ENCODE measurements at regions not wholly inside any gene's neighbourhood (a gene's known extent, or its start where the extent isn't known, plus 50 kb on each side); places are given as distances from the start of the nearest gene placed in this dataset.
"Not testable (repeated sequence)": the region's sequence is repeated elsewhere in the genome, so short reads cannot be mapped to it uniquely, and the experiment has no call there.

DNA sequence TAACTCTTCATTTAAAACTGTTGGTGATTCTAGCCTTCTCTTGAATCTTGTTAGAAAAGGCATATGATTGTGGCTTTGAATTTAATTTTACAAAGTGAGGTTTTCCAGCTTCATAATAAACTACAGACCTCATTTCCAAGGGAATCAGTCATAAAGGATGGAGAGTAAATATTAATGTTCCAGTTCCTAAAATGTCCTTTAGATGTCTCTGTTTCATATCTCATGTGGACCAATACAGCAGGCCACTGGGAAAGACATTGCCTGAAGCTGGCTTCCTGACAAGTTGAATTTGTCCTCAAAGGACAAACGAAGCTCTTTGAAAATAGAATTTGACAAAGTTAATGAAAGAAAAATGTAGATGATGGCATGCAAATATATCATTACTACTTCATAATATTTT is 125.4 kb downstream of the ZNF330 start:
- DNase-seq, result no peak

DNA sequence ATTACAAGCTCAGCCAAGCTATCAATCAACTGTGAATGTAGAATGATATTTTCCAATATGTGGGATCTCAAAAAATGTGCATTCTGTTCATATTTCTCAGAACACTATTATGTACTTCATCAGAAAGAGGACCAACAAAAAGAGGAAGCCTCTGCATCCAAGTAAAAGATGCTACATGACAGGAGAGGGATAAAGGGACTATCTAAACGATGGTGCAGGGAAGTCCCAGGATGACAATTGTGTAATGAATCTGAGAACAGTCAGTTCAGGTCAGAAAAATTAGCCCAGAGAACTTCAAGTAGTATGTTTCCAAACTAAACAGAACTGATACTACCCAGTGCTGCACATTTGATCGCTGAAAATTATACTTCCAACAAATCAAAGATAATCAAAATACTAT is 127.0 kb downstream of the ZNF330 start:
- no peak for DNase-seq

DNA sequence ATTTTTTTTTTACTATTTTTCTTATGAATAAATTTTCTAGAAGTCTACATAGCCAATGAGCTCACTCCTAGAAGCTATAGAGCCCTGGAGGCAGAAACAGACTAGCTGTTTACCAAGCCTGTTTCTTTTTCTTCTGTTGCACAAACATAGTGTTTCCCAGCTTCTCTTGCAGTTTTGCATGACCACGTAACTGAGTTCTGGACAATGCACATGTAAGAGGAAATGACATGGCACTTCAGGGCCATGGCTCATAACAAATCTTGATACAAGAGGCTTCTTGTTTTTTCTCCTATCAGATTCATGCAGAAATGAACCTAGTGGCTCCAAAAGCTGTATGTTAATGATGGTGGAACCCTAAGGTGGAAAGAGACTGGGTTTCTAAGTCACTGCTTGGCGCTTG is 127.4 kb downstream of the ZNF330 start:
- DNase-seq, result no peak

DNA sequence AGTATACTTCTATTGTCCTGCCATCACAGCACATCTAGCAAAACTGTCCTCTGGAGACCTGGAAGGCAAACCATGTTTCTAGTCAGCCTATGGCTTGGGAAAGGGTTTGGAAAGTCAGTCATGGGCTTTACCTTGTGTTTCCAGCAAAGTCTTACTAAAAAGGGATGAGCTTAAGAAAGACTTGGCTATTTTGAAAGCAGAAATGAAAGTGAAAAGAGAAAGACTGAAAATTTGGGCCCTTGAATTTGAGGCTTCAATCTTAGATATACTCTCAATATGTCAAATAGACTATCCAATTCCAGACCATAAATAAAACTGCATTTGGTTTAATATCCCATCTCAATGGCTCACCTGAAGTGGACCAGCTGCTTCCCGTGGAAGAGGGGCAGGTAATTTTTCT is 127.9 kb downstream of the ZNF330 start:
- no peak for DNase-seq

DNA sequence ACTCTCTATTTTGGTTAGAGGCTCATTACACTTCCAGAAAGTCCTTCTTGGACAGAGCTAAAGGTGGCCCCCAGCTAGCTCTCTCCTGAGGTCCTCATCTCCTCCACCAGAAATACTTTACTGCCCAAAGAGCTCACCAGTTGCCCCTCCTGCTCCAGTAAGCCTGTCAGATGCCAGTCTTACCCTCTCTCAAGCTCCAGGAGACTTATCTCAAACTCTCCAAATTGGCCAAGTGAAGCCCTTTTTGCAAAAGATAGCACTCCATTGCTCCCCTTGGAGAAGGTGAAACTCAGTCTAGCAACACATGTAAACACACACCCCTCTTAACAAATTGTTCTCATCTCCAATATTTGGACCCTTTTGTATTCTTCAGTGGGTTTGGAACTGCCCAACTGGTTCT is 128.5 kb downstream of the ZNF330 start:
- no peak for DNase-seq

DNA sequence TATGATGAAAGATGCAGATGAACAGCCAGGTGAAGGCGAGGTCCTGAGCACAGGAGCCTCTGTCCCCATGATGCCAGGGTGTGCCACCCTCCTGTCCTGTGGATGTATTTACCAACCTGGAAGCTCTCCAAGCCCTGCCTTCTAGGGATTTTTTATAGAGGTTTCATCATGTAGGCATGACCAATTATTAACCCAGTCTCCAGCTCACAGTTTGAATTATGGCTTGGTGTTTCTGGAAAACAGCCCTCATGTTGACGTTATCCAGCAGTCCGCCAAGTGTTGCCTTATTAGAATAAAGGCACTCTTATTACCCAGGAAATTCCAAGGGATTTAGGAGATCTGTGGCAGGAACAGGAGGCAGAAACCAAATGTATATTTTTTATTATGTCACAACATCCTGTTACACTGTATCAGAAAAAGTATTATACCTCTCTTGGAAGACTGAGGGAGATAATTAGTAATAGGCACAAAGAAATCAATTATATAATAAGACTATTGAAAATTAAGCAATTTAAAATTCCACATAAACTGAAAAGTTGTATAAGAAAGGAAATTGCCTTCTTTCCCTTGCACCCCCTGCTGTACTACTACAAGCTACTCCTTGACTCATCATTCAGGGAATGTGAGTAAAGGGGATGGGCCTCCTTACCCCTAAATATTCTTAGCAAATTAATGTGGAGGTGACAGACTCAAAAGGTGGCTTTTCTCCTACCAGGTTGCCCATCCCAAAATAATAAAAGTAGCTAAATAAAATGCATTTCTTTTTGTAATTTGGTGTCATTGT is 129.6 kb downstream of the ZNF330 start:
- no peak for DNase-seq

DNA sequence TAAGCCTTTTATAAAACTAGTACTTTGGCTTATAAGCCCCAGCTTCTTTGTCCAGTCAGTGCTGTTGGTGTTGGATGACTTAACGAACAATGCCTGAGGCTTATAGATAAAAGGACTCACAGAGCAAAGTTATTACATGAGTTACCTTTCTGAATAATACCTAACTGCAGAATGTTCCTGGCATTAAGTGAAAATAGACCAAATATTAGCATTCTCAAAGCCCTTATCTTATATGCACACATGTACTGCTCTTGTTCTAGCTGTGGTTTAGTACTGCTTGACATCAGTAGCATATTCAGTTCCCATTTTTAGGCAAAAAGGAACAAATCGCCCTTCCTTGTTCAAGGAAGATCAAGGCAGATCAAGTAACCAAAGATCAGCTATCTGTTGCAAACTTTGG is 131.6 kb downstream of the ZNF330 start:
- no peak for DNase-seq

DNA sequence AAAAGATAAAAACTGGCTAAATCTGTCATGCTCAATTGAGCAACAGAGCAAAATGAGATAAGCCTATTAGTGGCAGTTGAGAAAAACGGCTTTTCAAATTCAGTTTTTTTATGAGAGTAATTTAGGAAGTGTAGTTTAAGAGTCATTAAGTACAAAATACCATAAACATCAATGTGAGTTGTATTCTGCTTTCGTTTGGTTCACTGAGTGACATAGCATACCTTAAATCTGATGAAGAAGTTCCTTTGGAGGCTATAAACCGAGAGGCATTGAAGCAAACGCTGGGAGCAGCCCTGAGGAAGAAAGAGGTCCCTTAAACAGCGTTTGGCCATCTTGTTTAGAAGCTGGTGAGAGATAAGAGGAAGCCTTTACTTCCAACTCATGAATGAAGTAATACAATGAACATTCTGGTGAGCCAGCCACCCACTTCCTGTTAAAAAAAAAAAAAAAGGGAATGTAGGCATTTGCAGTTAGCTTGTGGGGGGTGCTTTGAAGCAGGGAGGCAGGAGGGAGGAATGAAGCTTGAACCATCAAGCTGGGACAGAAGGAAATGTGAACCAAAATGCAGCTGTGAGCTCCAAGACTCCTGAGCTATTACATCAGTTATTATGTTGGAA is 132.3 kb downstream of the ZNF330 start:
- DNase-seq, result no peak

DNA sequence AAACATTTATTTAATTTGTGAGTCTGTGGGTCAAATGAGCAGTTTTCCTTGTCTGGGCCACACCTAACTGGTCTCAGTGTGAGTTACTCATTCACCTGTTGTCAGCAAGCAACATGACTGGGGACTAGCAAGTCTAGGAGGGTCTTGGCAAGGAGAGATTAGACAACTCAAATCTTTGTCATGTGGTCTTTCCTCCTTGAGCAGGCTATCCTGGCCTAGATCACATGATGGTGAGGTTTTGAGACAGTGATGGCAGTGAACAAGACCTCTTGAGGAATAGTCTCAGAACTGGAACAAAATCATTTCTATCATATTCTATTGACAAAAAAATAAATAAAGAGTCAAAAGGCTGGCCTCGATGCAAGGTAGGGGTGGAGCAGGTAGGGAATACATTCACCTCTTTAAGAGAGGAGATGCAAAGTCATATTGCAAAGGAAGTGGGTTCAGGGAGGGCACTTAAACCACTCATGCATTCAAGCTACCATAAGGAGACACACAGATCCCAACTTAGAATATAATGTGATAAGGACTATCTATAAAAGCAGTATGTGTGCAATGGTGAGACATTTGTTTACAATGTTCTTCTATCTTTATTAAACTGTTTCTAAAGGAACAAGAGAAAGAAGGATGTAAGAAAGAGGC is 135.7 kb downstream of the ZNF330 start:
- DNase-seq, result no peak

DNA sequence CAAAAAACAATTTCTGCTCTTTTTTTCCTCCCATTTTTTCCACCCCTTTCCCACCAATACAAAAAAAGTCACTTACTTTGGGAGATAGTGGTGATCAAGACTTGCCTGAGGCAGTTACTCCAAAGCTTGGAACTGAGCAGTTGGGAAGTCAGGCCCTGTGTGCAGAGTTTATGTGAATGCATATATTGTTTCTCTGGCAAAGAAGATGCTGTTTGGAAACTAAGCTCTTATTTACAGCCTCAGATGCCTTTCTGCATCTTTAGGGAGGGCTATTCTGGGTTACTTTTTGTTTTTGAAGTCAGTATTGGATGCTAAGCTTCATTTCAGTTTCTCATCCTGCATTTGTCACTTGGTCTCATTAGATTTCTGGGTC is 136.3 kb downstream of the ZNF330 start:
- DNase-seq, result no peak

DNA sequence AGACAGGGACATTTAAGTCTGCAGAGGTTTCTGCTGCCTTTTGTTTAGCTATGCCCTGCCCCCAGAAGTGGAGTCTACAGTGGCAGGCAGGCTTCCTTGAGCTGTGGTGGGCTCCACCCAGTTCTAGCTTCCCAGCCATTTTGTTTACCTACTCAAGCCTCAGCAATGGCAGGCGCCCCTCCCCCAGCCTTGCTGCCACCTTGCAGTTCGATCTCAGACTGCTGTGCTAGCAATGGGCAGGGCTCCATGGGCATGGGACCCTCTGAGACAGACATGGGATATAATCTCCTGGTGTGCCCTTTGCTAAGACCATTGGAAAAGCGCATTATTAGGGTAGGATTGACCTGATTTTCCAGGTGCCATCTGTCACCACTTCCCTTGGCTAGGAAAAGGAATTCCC is 147.5 kb downstream of the ZNF330 start:
- DNase-seq, result not testable (repeated sequence)

DNA sequence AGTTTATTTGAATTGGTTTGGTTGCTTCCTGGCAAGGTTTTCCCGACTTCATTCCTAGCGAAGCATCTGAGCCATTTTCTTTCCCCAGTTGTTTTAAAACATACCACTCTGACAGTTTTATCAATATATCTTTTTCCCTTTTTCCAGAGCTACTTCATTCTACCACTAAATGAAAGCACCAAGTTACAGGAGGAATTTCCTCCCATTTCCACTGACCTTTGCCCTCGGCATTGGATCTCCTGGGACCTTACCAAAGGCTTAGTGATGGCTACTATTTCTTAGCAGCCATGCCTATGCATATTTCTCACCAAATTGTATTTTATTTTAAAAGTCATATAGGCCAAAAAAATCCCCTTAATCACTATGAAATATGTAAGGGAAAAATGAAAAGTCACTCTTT is 150.5 kb downstream of the ZNF330 start:
- DNase-seq, result no peak

DNA sequence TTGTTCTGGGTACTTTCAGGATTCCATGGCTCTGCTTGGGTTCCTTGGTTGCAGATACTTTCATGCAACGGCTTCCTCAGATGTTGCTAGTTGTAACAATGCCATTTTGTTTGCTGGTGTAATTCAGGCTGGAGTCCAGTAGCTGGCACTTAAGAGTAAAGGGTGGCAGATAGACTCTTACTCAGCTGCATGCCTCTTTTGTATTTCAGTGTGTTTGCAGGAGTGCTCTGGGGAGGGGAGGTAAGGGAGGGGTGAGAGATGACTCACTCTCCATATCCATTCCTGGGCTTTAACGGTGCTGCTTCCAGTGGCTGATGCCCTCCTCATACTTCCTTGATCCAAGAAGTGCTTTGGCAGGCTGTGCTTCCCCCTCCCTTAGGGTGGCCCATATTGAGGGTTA is 155.2 kb downstream of the ZNF330 start:
- DNase-seq, result no peak

DNA sequence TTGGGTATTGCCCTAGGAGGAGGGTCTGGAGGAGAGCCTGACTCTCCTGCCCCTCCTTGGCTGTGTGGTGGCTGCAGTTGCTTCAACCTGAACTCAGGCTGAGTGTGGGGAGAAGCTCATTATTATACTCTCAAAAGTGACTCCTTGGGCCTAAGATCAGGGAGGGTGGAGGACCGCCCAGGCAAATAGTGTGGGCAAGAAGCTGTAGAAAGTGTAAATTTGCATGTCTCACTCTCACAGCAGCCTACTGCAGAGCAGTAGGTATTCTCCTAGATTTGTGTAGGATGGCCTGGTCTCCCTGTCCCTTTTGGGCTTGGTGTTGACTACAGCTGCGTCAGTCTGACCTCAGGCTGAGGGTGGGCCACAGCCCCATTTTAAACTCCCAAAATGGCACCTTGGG is 156.1 kb downstream of the ZNF330 start:
- DNase-seq, result no peak

DNA sequence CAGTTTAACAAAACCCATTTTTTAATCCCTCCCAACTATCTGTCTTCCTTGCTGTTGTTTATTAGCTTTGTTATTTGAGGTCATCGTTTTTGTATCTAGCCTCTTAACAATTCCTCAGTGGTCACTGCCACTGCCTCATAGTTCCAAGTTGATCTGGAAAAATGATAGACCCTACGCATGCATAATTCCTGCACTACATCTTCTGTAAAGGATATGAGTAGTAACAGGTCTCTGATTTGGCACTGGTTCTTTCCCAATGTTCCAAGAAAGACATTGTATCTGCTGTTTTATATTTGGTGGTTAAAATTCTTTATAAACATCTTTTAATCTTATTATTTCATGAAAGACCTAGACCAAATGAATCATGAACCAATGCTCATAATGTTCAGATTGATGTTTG is 166.6 kb downstream of the ZNF330 start:
- DNase-seq, result no peak

DNA sequence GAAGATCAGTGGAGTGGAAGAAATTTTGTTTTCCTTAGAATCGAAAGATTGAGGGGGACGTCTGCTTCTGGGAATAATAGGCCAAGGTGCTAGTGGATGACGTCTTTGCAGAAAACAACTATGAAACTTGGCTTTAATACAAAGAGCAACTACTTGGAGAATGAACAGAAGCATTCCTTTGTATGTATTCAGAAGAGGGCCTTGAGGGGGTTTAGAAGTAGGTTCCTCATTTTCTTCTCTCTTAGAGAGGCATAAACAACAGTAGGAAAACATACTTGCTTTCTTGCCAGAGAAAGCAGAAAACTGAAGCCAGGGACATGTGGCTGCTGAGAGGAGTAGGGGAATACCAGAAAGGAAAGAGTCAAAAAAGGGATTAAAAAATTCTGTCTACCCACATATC is 167.8 kb downstream of the ZNF330 start:
- DNase-seq, result no peak

DNA sequence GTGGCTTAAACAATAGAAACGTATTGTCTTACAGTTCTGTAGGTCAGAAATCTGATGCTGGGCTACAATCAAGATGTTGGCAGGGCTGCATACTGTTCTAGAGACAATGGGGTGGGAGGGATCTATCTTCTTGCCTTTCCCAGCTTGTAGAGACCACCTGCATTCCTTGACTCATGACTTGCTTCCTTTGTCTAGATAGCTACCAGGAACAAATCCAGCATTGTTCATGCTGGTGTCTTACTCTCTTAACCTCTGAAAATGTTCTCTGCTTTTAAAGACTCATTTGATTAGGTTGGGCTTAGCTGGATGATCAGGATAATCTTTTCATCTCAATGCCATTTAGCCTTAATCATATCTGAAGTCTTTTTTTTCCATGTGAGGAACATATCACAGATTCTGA is 169.0 kb downstream of the ZNF330 start:
- no peak for DNase-seq

DNA sequence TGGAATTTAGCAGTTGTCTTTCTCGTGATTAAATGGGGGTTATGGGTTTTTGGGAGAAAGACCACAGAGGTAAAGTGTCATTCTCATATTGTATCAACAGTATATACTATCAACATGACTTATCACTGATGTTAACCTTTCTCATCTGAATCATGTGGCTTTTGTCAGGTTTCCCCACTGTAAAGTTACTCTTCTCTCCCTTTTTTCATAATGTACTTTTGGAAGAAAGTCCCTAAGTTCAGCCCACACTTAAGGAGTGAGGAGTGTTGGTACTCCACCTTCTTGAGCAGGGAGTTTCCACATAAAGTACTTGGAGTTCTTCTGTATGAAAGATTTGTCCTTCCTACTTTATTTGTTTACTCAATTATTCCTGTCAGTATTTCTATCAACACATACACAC is 169.9 kb downstream of the ZNF330 start:
- no peak for DNase-seq

DNA sequence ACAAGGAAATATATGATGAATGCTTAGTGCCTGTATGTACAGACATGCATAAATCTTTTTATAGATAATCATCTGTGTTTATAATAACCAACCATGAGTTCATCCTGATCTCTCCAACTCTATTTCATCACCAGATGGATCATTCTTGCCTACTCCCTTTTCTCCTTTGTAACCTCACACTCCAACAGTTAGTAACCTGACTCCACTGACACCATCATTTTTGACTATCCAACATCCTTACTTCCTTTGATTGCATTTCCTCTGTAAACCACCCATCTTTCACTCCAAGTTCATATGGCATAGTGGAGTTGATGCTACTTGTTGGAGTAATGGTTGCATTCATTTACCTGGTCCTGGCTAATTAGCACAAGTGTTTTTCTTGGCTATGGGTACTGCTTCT is 170.6 kb downstream of the ZNF330 start:
- no peak for DNase-seq

DNA sequence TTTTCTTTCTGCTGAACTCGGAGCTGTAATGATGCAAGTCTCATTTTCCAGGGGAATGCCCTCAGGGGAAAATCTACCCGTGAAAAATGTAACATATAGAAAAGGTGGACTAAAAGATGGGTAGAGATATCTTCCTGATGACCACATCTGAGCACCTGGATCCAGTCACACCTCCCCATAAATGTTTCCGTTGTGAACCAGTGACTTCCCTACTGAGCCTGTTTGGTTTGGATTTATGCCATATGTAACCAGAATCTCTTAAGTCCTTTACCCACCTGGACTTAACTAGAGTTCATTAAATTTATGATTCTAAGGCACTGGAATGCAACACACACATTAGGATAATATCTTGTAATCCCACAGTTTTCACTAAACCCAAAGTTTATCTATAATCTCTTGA is 171.1 kb downstream of the ZNF330 start:
- DNase-seq, result no peak

DNA sequence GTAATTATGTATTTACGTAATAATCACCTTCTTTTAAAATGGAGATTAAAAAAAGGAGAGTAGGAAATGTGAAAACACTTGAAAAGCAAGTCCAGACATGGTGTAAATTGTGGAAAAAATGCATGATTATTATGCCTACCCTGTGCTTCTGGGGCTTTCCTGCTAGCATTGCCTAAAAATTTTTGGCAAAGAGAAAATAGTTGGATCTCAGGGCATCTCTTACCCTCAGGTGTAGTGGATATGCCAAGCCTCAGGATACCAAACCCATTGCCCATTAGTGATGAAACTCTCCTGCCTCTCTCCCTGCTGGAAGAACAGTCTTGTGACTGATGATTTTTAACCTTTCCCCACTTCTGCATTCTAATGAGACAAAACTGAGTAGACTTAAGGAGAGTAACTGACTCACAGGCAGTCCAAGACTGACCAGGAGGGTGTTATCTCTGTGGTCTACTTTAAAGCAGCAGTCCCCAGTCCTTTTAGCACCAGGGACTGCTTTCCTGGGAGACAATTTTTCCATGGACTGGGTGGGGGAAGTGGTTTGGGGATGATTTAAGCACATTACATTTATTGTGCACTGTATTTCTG is 174.6 kb downstream of the ZNF330 start:
- DNase-seq, result no peak

DNA sequence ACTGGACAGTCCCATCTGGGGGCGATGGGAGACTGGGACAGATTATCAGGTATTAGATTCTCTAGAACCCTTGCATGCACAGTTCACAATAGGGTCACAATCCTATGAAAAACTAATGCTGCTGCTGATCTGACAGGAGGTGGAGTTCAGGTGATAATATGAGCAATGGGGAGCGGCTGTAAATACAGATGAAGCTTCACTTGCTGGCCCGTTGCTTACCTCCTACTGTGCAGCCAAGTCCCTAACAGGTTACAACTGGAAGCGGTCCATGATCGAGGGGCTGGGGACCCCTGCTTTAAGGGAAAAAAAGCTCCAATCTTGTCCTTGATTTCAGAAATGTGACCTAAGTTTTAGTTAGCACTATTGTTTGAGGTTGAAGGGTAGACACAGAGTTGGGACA is 175.2 kb downstream of the ZNF330 start:
- DNase-seq, result no peak

DNA sequence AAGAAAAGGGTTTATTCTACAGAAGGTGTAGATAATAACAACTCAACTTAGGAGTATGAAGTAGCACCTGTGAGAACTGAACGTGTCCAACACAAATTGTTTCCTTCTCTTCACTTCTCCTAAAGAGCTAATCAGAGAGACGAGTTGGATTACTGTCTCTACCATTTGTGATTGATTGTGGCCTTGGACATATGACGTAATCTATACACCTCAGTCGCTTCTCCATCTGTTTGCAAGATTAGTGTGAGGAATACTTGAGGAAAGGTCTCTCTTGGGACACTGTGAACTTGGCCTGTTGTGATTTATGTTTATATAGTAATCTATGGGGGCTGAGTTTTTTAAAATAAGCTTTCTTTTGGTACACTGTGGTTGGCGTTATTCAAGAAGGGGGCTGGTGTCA is 182.0 kb downstream of the ZNF330 start:
- no peak for DNase-seq

DNA sequence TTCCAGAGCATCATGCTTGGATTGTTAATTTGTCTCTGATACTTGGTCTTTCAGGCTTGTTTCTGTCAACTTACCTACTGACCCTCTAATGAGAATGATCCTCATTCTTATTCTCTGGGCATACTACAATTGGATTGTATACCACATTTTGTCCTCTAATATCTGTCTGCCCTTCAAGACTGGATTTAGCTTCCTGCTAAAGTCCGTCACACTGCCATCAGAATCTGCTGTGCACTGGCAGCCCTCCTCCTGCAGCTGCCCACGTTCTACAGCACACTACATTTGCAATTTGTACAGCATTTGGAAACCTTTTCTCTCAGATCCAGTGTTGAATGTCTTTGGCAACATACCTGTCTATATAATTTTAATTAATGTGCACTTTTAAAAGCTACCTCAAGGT is 183.1 kb downstream of the ZNF330 start:
- DNase-seq, result no peak

Data from occipital lobe (tissue), 1 donor.